Pancreas (tissue), 10 donors: ENCODE measurements at regions not wholly inside any gene's neighbourhood (a gene's known extent, or its start where the extent isn't known, plus 50 kb on each side); places are given as distances from the start of the nearest gene placed in this dataset.

Experiments
- ATAC-seq, 4 donors: fragments of 200-7000 bp; cut with Tn5 transposase; one replicate each; pipeline versions ENCODE4 v1.8.0 to v1.9.1; 2020; ENCODE audit warnings: mild to moderate bottlenecking in 4 of 4, moderate library complexity in 4 of 4
- DNase-seq, 6 donors: peaks; one replicate each; pipeline ENCODE4 v3.0.0-alpha.2; 2020
- FAIRE-seq: peaks from 2 replicates; lab custom pipeline; 2012; peaks lifted over from hg19 to GRCh38; lab: Jason Lieb, UNC
- H3K27ac ChIP-seq, 4 donors: fragments of 200-600 bp; sonication (generic); 1 replicate in 3 of 4; 2 replicates in 1 of 4; pipeline versions ENCODE4 v1.5.0 to v1.8.0; 2020
- H3K27me3 ChIP-seq, 4 donors: fragments of 200-600 bp; one replicate each; pipeline ENCODE4 v1.8.0; 2021
- H3K36me3 ChIP-seq, 3 donors: fragments of 200-600 bp; sonication (generic) in 1 of 3; one replicate each; pipeline versions ENCODE4 v1.5.0 to v1.8.0; 2020 to 2021
- H3K4me1 ChIP-seq, 3 donors: fragments of 200-600 bp; one replicate each; pipeline ENCODE4 v1.8.0; 2021
- H3K4me3 ChIP-seq, 4 donors: fragments of 200-600 bp; sonication (generic) in 2 of 4; one replicate each; pipeline versions ENCODE4 v1.5.0 to v1.8.0; 2020 to 2021
- H3K9me3 ChIP-seq, 4 donors: fragments of 200-600 bp; one replicate each; pipeline ENCODE4 v1.8.0; 2021
- WGBS, 2 donors: extraction: QIAGEN DNeasy Blood & Tissue Kit; methylation state at CpG; one replicate each; pipeline ENCODE4 v1.1.7; 2013; 5-methylcytosine and 5-hydroxymethylcytosine counted together
- intact Hi-C, 3 donors: fragments of 100-400 bp; cut with DNase I; formaldehyde crosslinking; loops; one replicate each; pipeline versions ENCODE4 v1.11.1 to v1.14.2; 2022
- TF ChIP-seq, protein P1 (sequence below), 4 donors: fragments of 200-600 bp; sonication (generic) in 3 of 4; IDR thresholded peaks; one replicate each; pipeline versions ENCODE4 v1.5.0 to v1.8.0; 2021; ENCODE audit warnings: antibody characterized with exemption in 4 of 4
- donor health status: healthy with polysubstance abuse.
- donor health status: DM: no; HTN: no; CAD: no; lungs with moderate emphysema.
- donor health status: DM: no; HTN: no; CAD: no.
- donor health status: control.
- donor health status: control.
- donor health status: Bipolar disorder and iron deficiency.
- donor health status: DM: yes; HTN: yes; CAD: no.
- donor health status: DM: no; HTN: no; CAD: no.
- donor health status: DM: no; HTN: no; CAD: no.
- donor health status: DM: yes; HTN: yes; CAD: no.

DNA sequence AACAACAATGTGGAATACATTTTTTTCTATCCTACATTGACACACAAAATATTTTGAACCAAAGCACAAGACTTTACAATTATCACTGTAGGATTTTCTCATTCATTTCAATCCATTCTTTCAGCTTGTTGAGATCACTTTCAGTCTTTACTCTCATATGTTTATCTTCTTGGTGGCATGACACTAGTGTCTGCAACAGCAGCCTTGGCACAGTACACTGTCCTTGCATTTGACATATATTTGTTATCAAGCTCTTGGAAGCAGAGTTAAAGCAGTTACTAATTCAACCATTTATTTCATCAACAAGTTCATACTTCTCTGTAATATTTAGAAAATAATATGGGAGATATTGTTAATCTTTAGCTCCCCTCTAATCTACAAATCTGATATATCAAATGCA lies 922.4 kb upstream of the ADGRL2 start:
- TF ChIP-seq, protein P1, sequence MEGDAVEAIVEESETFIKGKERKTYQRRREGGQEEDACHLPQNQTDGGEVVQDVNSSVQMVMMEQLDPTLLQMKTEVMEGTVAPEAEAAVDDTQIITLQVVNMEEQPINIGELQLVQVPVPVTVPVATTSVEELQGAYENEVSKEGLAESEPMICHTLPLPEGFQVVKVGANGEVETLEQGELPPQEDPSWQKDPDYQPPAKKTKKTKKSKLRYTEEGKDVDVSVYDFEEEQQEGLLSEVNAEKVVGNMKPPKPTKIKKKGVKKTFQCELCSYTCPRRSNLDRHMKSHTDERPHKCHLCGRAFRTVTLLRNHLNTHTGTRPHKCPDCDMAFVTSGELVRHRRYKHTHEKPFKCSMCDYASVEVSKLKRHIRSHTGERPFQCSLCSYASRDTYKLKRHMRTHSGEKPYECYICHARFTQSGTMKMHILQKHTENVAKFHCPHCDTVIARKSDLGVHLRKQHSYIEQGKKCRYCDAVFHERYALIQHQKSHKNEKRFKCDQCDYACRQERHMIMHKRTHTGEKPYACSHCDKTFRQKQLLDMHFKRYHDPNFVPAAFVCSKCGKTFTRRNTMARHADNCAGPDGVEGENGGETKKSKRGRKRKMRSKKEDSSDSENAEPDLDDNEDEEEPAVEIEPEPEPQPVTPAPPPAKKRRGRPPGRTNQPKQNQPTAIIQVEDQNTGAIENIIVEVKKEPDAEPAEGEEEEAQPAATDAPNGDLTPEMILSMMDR (IDR thresholded peaks at IDR 0.05) = no peak
- DNase-seq = no peak
- no peak overlapping the region for H3K4me3 ChIP-seq
- H3K27me3 ChIP-seq = no peaks in the 10 kb centered on the region
- H3K36me3 ChIP-seq = no peaks in the 10 kb centered on the region
- H3K4me1 ChIP-seq = peaks cover 0 to 5% (median 4%) of the 10 kb centered on the region in 3 donors
- ATAC-seq = no peak
- no peaks in the 10 kb centered on the region for H3K9me3 ChIP-seq
- intact Hi-C loops = no loop called here
- no peak for FAIRE-seq
- H3K27ac ChIP-seq = no peak overlapping the region

DNA sequence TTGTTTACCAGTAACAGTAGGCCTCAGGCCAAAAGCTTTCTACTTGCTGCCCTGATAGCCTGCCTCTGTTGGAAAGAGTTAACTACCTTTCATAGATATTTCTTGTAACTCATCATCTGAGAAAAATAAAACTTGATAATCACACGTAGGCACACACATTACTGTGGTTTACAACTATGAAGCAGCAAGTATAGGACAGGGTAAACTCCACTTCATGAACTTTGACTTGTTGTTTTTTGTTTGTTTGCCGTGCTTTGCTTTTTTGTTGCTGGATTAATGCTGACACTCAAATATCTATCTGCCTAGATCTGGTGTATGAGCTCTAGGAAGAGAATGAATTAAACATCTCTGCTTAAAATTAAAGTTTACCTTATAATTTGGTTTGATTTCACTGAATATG lies 924.7 kb upstream of the ADGRL2 start:
- DNase-seq (no peak), ATAC-seq (no peak), FAIRE-seq (no peak)
- Histone ChIP-seq H3K27me3 (no peaks in the 10 kb centered on the region), H3K4me1 (no peaks in the 10 kb centered on the region), H3K36me3 (no peaks in the 10 kb centered on the region), H3K9me3 (no peaks in the 10 kb centered on the region), H3K4me3 (no peak overlapping the region), H3K27ac (no peak overlapping the region)
- intact Hi-C loops = no loop called here
- TF ChIP-seq, protein P1 (IDR thresholded peaks at IDR 0.05) = no peak
- WGBS, 2 donors = 48 to 64% methylated on average over 2 of the region's 2 CpGs

DNA sequence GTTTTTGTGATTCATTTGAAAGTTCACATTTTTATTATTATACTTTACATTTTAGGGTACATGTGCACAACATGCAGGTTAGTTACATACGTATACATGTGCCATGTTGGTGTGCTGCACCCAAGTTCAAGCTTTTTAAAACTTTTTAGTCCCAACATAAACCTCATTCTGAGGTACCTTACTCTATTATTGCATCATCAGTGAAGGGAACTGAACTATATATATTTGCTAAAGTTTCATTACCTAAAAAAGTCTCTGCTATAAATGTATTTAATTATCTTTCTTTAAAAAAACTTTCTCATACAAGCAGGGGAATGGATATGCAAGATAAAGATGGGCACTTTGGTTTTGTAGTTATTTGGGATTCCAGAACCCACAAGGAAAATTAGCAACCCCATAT lies 931.4 kb upstream of the ADGRL2 start:
- no peaks in the 10 kb centered on the region for H3K4me1 ChIP-seq
- intact Hi-C loops = no loop called here
- no peak overlapping the region for H3K27ac ChIP-seq
- TF ChIP-seq, protein P1 (IDR thresholded peaks at IDR 0.05) = no peak
- no peak overlapping the region for H3K4me3 ChIP-seq
- no peaks in the 10 kb centered on the region for H3K9me3 ChIP-seq
- no peak for DNase-seq
- ATAC-seq = no peak
- FAIRE-seq = no peak
- 67 to 70% methylated on average over 1 of the region's 1 CpG for WGBS, 2 donors
- no peaks in the 10 kb centered on the region for H3K36me3 ChIP-seq
- no peaks in the 10 kb centered on the region for H3K27me3 ChIP-seq

DNA sequence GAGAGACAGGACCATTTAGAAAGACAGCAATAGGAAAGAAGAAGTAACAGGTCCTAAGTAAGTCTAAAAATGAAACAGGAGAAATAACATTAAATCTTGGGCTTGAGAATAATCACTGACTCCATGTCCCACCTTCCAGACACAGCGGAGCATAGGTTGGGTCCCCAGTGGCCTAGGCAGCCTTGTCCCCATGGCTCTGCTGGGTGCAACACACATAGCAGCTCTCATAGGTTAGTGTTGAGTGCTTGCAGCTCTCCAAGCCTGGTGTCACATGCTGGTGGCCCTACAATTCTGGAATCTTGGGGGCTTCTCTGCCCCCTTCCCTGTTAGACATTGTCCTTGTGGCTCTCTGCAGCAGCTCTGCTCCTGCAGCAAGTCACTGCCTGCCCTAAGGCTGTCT lies 952.8 kb upstream of the ADGRL2 start:
- no peak for FAIRE-seq
- peak in 1 of 6 donors; percentile 13 for DNase-seq
- intact Hi-C loops = no loop called here

DNA sequence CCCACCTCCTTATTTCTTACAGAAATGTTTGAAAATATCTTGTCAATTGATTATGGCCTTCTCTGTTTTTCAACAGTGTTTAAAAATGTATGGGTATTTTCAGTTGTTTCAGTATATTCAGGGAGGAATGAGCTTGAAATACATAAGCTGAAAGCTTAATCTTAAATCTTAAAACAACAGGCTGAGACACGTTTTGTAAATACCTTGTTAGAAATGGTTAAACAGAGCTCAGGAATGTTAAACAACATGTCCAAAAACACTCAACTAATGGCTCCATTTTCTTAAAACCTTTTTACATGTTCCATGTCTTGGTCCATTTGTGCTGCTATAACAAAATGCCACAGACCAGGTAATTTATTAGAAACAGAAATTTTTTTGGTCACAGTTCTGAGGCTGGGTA lies 953.8 kb upstream of the ADGRL2 start:
- H3K9me3 ChIP-seq = peaks cover 0 to 2% (median 0%) of the 10 kb centered on the region in 4 donors
- H3K27ac ChIP-seq = no peak overlapping the region
- no peaks in the 10 kb centered on the region for H3K36me3 ChIP-seq
- H3K4me3 ChIP-seq = no peak overlapping the region
- no peak for ATAC-seq
- no peaks in the 10 kb centered on the region for H3K4me1 ChIP-seq
- WGBS, 2 donors = 24 to 26% methylated on average over 1 of the region's 1 CpG
- no peak for DNase-seq
- H3K27me3 ChIP-seq = no peaks in the 10 kb centered on the region
- no peak for FAIRE-seq
- TF ChIP-seq, protein P1 (IDR thresholded peaks at IDR 0.05) = no peak
- intact Hi-C loops = no loop called here

More for the DNA sequence above, 952.8 kb upstream of the ADGRL2 start:
- no peaks in the 10 kb centered on the region for H3K36me3 ChIP-seq
- no peaks in the 10 kb centered on the region for H3K27me3 ChIP-seq
- no peak overlapping the region for H3K4me3 ChIP-seq
- H3K27ac ChIP-seq = no peak overlapping the region
- H3K9me3 ChIP-seq = no peaks in the 10 kb centered on the region
- no peak for ATAC-seq
- WGBS, 2 donors = 67 to 100% methylated on average over 1 of the region's 1 CpG
- TF ChIP-seq, protein P1 (IDR thresholded peaks at IDR 0.05) = no peak
- no peaks in the 10 kb centered on the region for H3K4me1 ChIP-seq
